OCI-LY3 (cell line): ENCODE measurements at regions not wholly inside any gene's neighbourhood (a gene's known extent, or its start where the extent isn't known, plus 50 kb on each side); places are given as distances from the start of the nearest gene placed in this dataset.

Experiments used
- H2AFZ ChIP-seq: fragments of 200-600, 300-600 bp; shearing (Covaris generic); 2 replicates; pipeline ENCODE4 v1.6.0; 2014; ENCODE audit warnings: antibody characterized with exemption, low read depth, low read length
- H3K27ac ChIP-seq: fragments of 200-600, 300-600 bp; sonication (generic); 2 replicates; pipeline ENCODE4 v1.5.1; 2014; ENCODE audit warnings: mild to moderate bottlenecking, low read length, moderate library complexity, mixed read lengths
- H3K27me3 ChIP-seq: fragments of 200-600, 300-600 bp; sonication (generic); 2 replicates; pipeline ENCODE4 v1.6.1; 2014; ENCODE audit warnings: low read depth, low read length, mixed read lengths
- H3K36me3 ChIP-seq: fragments of 200-600, 300-600 bp; sonication (generic); replicated peaks from 2 replicates; pipeline ENCODE3; 2014; ENCODE audit warnings: low read depth, low read length, mixed read lengths
- H3K4me1 ChIP-seq: fragments of 300-600, 200-600 bp; sonication (generic); 2 replicates; pipeline ENCODE4 v1.6.1; 2014; ENCODE audit warnings: low read length, mixed read lengths
- H3K4me2 ChIP-seq: fragments of 200-600, 300-600 bp; sonication (generic); 2 replicates; pipeline ENCODE4 v1.6.1; 2014; ENCODE audit warnings: low read length, mixed read lengths
- H3K4me3 ChIP-seq: fragments of 300-600, 200-600 bp; sonication (generic); 2 replicates; pipeline ENCODE4 v1.5.1; 2014; ENCODE audit warnings: antibody characterized with exemption, mild to moderate bottlenecking, low read length, moderate library complexity
- H3K79me2 ChIP-seq: fragments of 300-600, 200-600 bp; shearing (Covaris generic); 2 replicates; pipeline ENCODE4 v1.6.1; 2014; ENCODE audit warnings: mild to moderate bottlenecking, low read length, mixed read lengths
- H3K9ac ChIP-seq: fragments of 300-600, 200-600 bp; shearing (Covaris generic); 2 replicates; pipeline ENCODE4 v1.6.0; 2014; ENCODE audit warnings: mild to moderate bottlenecking, low read length, moderate library complexity
- H3K9me3 ChIP-seq: fragments of 200-600, 300-600 bp; shearing (Covaris generic); 2 replicates; pipeline ENCODE4 v1.6.1; 2014; ENCODE audit warnings: low read length, mixed read lengths; ENCODE audit not compliant: insufficient read depth
- H4K20me1 ChIP-seq: fragments of 200-600, 300-600 bp; sonication (generic); 2 replicates; pipeline ENCODE4 v1.6.1; 2016; ENCODE audit warnings: low read length, mixed read lengths; ENCODE audit not compliant: insufficient read depth
- CTCF ChIP-seq: fragments of 200-600, 300-600 bp; sonication (generic); IDR thresholded peaks from 2 replicates; pipeline ENCODE4 v1.5.1; 2014; ENCODE audit warnings: antibody characterized with exemption, low read length, low read depth
- EZH2phosphoT487 ChIP-seq: fragments of 200-600 bp; shearing (Covaris generic); IDR thresholded peaks from 2 replicates; pipeline ENCODE4 v1.6.1; 2018; ENCODE audit warnings: antibody characterized with exemption, mixed run types, low read depth

GRCh38 chr11:29707924-29708323 is 308.9 kb downstream of the KCNA4 start:
- H3K9ac ChIP-seq = no peak overlapping the region
- no peaks in the 10 kb centered on the region for H3K79me2 ChIP-seq
- H3K4me3 ChIP-seq = no peak overlapping the region
- no peak overlapping the region for H3K27ac ChIP-seq
- TF ChIP-seq CTCF (no peak), EZH2phosphoT487 (no peak)
- H3K4me1 ChIP-seq = no peaks in the 10 kb centered on the region
- no peaks in the 10 kb centered on the region for H3K9me3 ChIP-seq
- no peak overlapping the region for H2AFZ ChIP-seq
- H3K36me3 ChIP-seq = no peaks in the 10 kb centered on the region
- no peak overlapping the region for H3K4me2 ChIP-seq
- H3K27me3 ChIP-seq = no peaks in the 10 kb centered on the region
- no peaks in the 10 kb centered on the region for H4K20me1 ChIP-seq

- Histone ChIP-seq H3K27me3 (peaks cover 29% of the 10 kb centered on the region), H3K79me2 (no peaks in the 10 kb centered on the region), H3K4me2 (no peak overlapping the region), H2AFZ (no peak overlapping the region), H4K20me1 (no peaks in the 10 kb centered on the region), H3K4me1 (peaks cover 23% of the 10 kb centered on the region), H3K27ac (no peak overlapping the region), H3K36me3 (no peaks in the 10 kb centered on the region), H3K9me3 (no peaks in the 10 kb centered on the region), H3K9ac (no peak overlapping the region), H3K4me3 (no peak overlapping the region)
- TF ChIP-seq CTCF = no peak
- no peak for TF ChIP-seq EZH2phosphoT487
Observed at GRCh38 chr11:29685361-29685760, 331.5 kb downstream of the KCNA4 start.

- no peak overlapping the region for H3K9ac ChIP-seq
- H3K79me2 ChIP-seq = no peaks in the 10 kb centered on the region
- peaks cover 38% of the 10 kb centered on the region for H3K4me1 ChIP-seq
- no peaks in the 10 kb centered on the region for H3K36me3 ChIP-seq
- H3K9me3 ChIP-seq = no peaks in the 10 kb centered on the region
- H3K27me3 ChIP-seq = peaks cover 39% of the 10 kb centered on the region
- 0 out of 2 replicates have a peak, but pooled peaks cover 2% of the 10 kb centered on the region for H4K20me1 ChIP-seq
- TF ChIP-seq CTCF (no peak), EZH2phosphoT487 (no peak)
- no peak overlapping the region for H2AFZ ChIP-seq
- no peak overlapping the region for H3K4me3 ChIP-seq
- no peak overlapping the region for H3K4me2 ChIP-seq
- H3K27ac ChIP-seq = no peak overlapping the region
Observed at GRCh38 chr11:29682856-29683255, 334.0 kb downstream of the KCNA4 start.

- H4K20me1 ChIP-seq = 0 out of 2 replicates have a peak, but pooled peaks cover 2% of the 10 kb centered on the region
- H3K4me2 ChIP-seq = peak overlapping the region; percentile 96
- peak overlapping the region; percentile 67 for H3K27ac ChIP-seq
- H3K9me3 ChIP-seq = no peaks in the 10 kb centered on the region
- H2AFZ ChIP-seq = no peak overlapping the region
- TF ChIP-seq EZH2phosphoT487 (no peak), CTCF (no peak)
- peak overlapping the region; percentile 71 for H3K4me3 ChIP-seq
- no peaks in the 10 kb centered on the region for H3K36me3 ChIP-seq
- H3K9ac ChIP-seq = peak overlapping the region; percentile 32; the same call in 1 of the 2 replicates
- peaks cover 51% of the 10 kb centered on the region for H3K27me3 ChIP-seq
- H3K79me2 ChIP-seq = no peaks in the 10 kb centered on the region
- peaks cover 30% of the 10 kb centered on the region for H3K4me1 ChIP-seq
Observed at GRCh38 chr11:29679996-29680395, 336.8 kb downstream of the KCNA4 start.
